AG20443 (cell line): ENCODE measurements at regions not wholly inside any gene's neighbourhood (a gene's known extent, or its start where the extent isn't known, plus 50 kb on each side); places are given as distances from the start of the nearest gene placed in this dataset.
"Not testable (repeated sequence)": the region's sequence is repeated elsewhere in the genome, so short reads cannot be mapped to it uniquely, and the experiment has no call there.

Experiments used
- DNase-seq: peaks from one replicate; pipeline ENCODE4 v3.0.0; 2012; ENCODE audit warnings: low spot score, mixed read lengths

DNA sequence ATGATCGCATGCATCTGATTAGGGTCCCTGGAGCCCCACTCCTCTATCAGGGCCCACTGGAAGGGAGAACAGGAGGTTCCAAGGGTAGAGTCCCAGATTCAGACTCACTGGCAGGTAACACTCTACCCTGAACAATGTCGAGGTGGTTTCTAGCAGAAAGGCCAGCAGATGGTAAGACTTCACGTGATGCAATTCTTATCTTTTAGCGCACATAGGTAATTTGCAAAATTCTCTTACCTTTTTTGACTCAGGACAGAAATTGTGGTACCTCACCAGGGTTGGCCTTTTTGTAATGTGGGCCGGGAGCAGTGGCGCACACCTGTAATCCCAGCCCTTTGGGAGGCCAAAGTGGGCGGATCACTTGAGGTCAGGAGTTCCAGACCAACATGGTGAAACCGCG is 228.1 kb upstream of the JARID2 start:
- DNase-seq: no peak

DNA sequence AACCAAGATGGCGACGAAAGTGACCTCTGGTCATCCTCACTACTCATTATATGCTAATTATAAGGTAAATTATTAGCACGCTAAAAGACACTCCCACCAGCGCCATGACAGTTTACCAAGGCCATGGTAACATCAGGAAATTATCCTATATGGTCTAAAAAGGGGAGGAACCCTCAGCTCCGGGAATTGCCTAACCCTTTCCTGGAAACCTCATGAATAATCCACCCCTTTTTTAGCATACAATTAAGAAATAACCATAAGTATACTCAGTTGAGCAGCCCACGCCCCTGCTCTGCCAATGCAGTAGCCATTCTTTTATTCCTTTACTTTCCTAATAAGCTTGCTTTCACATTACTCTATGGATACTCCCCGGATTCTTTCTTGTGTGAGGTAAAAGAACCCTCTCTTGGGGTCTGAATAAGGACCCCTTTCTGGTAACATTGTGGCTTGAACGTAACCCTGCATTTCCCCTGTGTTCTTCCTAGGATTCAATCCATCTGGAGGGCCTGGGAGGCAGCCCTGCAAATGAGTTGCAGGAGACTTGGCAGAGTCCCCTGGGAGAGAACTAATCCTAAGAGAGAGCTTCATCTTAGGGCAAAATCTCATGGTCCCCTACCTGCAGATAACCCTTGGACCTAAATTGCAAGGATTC is 225.6 kb upstream of the JARID2 start:
- DNase-seq: no peak

DNA sequence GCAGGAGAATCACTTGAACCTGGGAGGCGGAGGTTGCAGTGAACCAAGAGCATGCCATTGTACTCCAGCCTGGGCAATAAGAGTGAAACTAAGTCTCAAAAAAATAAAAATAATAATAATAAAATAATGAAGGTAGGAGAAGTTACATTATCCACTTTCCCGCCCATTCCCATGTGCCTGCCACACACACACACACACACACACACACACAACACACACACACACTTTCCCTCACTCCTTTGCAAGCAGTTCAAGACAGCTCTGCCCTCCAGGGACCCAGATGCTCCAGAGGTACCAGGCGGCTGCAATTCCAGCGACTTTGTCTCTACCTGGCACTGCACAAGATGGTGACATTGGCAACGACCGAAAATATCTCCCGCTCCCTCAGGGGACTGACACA is 224.8 kb upstream of the JARID2 start:
- DNase-seq: no peak

DNA sequence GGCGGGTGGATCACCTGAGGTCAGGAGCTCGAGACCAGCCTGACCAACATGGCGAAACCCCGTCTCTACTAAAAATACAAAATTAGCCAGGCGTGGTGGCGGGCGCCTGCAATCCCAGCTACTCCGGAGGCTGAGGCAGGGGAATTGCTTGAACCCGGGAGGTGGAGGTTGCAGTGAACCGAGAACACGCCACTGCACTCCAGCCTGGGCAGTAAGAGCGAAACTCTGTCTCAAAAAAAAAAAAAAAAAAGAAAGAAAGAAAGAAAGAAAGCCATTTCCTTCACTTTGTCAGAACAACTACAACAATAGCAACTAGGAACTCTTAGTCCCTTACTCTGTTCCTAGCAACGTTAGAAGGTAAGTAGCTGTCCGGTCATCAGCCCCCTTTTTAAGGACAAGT is 222.9 kb upstream of the JARID2 start:
- DNase-seq: not testable (repeated sequence)

DNA sequence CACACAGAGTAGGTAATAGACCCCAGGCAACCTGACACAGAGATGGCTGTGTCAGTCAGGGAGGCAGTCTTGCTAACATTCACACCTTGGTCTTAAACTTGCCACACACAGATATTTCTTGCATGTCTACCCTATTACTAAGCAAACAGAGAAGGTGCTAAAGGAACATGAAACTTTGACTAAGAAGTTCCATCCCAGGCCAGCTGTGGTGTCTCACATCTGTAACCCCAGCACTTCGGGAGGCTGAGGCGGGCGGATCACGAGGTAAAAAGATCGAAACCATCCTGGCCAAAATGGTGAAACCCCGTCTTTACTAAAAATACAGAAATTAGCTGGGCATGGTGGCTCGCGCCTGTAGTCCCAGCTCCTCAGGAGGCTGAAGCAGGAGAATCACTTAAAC is 222.4 kb upstream of the JARID2 start:
- no peak for DNase-seq

DNA sequence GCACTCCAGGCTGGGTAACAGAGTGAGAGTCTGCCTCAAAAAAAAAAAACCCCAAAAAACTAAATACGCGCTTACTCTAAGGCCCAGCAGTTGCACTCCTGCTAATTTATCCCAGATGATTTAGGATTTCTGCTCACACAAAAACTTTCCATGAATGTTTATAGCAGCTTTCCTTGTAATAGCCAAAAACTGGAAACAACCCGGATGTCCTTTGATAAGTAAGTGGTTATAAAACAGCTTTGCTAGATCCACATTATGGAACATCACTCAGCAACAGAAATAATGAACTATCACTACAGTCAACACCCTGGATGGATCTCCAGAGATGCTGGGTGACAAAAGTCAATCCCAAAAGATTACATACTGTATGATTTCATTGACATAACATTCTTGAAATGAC is 220.4 kb upstream of the JARID2 start:
- DNase-seq: no peak

DNA sequence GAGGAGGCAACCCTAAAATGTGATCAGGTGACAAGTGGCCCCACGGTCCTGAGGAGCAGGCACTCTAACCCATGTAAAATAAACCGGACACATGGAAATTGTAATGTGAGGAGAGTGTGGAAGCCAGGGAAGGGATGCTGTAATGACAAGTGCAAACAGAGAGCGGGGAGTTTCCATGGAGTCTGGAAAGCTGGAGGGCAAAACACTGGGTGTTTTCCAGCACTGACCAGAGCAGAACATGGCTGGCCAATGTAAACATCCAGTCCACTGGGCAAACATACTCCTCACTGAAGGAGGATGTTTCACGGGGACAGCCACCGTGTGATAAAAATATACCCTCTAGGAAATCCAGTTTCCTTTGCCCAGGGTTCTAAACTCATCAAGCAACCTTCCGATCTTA is 219.0 kb upstream of the JARID2 start:
- peak; percentile 47 for DNase-seq

DNA sequence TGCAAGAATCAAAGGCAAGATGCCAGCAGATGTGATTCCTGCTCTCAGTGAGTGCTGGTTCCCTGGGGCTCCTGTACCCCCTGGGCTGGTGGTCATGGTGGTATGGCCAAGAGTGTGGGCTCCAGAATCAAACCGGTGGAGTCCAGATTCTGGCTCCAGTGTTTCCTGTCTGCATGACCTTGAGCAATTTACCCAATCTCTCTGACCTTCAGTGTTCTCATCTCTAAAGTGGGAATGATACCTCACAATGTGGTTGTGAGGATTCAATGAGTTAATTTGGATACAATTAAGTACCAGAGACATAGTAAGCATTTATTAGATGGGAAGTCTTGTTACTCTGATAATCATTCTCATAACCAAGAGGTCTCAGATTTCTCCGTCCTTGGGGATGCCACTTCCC is 218.4 kb upstream of the JARID2 start:
- no peak for DNase-seq

DNA sequence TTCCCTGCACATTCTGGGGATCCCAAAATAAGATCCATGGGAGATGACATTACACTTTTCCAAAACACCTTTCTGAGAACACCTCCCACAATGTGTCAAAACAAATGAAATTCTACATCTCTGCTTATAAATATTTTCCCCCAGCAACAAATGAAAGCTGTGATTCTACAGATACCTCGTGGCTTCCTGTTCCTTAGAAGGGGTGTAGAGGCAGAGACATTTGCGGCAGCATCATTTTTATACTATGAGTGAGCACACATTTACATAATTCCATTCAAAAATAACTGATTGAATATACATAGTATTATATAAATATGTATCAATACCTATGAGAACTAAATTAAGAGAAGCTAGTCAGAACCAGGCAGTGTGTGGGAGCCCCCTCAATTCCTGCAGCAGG is 213.9 kb upstream of the JARID2 start:
- DNase-seq: no peak

DNA sequence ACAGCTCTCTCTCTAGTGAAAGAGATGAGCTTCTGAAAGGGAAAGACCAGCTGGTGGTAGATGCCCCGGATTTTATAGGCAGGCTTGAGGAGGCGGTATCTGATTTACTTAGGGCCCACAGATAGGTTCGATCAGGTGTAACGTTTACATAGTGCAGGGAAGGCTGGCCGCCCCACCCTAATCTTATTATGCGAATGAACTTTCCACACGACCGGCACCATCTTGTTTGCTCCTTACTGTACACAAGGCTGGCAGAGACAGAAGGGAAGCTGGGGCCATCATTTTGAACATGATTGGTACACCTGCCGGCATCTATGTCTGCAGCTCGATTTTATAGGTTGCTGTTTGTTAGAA is 212.0 kb upstream of the JARID2 start:
- DNase-seq: no peak

DNA sequence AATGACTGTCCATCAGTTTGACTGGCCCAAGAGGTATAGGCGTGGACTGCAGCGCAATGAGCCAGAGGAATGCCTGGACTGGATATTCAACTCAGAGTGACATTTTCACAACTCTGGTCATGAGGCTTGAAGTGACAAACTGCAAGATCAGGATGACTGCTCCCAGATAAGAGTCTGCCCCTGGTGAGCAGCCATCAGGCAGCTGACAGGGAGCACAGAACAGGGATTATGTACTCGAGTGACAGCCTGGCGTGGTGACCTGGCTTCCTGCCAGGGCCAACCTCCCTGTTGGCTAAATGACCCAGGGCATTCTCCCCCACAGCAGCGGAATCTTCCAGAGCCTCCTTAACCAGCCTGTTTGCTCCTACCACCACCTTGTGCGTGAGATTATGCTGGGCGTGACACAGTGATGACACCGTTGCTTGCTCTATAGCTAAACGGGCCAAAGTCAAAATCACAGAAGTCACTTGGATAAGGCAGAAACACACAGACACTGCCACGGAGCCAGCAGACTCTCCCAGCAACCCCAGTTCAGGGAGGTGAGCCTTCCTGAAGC is 209.1 kb upstream of the JARID2 start:
- DNase-seq: no peak

DNA sequence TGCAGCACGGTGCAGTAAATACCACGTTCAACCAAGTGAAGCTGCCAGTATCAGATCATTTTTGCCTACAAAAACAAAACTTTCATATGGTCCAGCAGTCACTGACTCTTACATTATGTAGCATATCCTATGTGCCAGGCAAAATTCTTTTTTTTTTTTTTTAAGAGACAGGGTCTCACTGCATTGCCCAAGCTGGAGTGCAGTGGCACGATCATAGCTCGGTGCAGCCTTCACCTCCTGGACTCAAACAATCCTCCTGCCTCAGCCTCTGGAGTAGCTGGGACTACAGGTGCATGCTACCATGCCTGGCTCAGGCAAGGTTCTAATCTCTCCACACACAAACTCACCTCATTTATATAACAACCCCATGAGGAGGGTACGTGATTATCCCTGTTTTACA is 208.6 kb upstream of the JARID2 start:
- no peak for DNase-seq

DNA sequence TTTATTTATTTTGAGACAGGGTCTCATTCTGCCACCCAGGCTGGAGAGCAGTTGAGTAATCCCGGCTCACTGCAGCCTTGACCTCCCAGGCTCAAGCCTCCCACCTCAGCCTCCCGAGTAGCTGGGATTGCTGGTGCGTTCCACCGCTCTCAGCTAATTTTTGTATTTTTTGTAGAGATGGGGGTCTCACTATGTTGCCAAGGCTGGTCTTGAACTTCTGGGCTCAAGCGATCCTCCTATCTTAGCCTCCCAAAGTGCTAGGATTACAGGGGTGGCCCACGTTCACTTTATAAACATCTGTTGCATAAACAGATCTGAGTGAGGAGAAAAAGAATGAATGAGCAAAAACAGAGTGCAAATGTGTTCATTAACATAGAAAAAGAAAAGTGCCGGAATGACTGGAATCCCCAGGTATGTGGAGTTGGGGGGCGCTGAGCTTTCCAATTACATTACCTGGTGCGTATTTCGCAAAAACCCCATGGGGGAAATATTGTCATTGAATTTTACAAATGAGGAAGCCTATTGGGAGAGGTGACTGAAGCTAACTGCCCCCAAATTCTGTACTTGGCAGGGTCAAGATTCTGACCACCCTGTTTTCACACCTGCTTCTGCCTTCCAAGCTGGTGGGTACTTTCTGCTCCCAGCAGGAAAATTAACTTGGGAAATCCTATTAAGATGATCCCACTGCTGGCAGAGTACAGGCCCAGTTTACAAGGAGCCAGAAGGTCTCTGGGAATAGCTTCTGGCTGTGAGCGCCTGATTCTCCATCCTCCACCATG is 207.7 kb upstream of the JARID2 start:
- no peak for DNase-seq

DNA sequence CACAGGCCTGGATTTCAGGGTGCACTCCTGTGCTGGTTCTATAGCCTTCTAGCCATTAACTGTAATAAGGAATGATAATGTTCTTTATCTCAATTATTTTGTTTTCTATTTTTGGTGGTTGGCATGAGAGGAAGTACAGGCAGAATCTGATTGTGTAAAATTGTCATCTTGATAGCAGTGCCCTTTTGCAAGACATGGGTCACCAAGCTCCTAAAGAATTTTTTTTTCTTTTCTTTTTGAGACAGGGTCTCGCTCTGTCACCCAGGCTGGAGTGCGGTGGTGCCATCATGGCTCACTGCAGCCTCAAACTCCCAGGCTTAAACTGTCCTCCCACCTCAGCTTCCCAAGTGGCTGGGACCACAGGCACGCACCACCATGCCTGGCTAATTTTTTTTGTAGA is 206.7 kb upstream of the JARID2 start:
- DNase-seq: no peak

DNA sequence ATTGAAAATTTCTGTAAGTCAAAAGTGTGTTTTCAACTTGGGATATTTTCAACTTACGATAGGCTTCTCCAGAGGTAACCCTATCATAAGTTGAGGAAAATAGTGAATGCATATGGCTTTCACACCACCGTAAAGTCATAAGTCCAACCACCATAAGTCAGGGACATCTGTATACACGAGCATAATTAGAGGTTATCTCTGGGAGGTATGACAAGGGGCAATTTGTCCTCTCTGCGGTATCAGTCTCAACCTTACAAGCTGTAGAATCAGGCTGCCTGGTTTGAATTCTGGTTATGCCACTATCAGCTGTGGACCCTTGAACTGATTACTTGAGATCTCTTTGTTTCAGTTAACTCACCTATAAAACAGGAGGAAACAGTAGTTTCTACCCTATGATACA is 202.9 kb upstream of the JARID2 start:
- no peak for DNase-seq

DNA sequence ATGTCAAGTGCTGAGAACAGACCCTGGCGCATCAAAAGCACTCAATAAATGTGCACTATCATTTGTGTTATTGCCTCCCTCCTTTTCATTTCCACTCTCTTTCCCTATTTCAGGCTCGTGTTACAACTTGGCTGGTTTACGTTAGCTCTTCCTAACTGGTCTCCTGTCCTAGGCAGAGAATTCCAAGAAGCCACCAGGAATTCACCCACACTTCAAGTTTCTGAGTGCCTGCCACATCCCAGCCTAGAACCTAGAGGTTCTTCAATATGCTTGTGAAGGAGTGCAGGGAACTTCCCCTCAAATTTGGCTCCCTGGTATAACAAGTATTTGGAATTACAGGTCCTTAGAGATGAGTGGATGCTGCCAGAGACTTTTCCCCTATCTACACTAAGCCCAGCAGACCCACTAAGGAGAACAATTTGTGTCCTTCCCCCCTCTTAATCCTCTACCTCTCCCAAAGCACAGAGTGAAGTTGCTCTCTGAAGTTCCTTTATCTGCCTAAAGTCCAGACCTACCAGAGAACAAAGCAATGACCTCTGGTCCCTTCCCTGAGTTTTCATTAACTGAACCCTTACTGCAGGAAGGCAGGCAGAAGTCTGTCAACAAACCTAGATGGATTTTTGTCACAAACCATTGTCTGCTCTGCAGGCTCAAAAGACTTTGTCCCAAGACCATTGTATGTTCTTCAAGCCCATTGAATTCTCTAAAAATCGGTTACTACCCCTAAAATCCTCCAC is 201.6 kb upstream of the JARID2 start:
- DNase-seq: no peak

DNA sequence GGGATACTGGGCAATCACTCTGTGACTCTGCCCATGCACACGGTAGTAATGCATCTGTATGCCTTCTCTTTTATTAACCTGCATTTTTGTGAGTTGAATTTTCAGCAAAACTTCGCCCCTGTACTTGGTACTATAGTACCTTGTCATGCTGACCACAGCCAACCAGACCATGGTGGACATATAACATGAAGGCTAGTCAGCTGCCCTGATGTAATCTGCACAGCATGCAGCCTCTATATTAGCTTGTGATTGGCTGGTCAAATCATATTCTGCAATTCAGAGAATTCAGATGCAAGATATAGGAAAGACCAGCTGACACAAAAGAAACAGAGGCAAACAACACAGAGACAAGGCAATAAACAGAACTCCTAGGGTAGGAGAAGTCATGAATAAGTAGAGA is 200.9 kb upstream of the JARID2 start:
- no peak for DNase-seq

DNA sequence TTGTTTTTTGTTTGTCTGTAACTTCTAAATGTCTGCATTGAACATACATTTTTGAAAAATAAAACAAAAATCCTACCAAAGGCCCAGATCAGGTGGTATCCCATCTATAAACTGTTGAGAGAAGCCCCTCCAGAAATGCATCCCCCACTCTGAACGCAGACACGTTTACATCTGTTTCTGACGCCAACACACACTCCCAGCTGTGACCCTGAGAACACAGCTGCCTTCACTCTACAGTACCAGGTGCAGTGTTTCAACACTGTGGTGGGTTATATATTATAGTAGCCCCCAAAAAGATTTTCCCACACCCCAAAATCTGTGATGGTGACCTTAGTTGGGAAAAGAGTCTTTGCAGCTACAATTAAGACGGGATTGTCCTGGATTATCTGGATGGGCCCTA is 199.1 kb upstream of the JARID2 start:
- no peak for DNase-seq

DNA sequence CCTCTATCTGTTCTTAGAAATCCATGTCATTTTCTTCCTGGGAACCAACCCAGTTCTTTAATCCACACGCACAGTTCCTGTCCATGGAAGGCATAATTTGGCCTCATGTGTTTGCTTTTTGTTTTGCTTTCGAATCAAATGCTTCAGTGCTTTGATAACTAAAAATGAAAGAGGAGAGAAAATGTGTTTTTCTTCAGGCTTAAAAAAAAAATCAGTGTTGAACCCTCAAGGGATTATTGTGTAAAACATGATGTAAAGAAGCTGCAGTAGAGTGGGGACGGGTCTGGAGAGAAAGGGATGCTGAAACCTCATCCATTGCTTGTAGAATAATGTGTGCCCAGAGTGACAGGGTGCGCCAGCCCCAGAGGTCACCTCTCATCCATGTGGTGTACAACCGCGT is 197.5 kb upstream of the JARID2 start:
- DNase-seq: no peak

DNA sequence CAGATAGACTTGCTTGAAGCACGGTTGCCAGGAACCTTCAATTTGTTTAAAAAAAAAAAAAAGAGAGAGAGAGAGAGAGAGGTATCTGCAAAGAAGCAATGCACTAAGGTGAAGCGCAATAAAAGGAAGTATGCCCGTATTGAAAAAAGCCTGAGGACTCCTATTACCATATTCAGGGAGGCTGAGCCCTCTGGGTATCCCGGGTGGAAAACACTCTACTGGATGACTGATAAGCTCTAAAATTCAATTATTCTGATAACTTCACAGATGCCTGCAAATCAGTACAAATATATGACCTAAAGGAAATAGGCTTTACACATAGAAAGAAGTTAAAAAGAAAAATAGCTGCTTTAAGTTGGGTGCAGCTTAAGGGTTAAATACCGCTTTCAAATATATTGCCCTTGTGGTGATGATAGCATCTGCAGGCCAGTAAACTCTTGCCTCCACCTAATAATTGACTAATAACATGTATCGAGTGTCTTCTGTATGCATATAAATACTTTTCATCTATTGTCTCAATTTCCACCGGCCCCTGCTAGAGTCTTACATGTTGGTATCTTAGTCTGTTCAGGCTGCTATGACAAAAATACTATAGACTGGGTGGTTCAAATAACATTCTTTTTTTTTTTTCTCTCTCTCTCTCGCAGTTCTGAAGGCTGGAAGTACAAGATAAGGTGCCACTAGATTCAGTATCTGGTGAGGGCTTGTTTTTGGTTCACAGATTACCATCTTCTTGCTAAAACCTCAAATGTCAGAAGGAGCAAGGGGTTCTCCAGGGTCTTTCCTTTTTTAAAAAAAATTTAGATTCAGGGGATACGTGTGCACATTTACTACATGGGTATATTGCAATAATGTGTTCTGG is 187.4 kb upstream of the JARID2 start:
- DNase-seq: no peak

DNA sequence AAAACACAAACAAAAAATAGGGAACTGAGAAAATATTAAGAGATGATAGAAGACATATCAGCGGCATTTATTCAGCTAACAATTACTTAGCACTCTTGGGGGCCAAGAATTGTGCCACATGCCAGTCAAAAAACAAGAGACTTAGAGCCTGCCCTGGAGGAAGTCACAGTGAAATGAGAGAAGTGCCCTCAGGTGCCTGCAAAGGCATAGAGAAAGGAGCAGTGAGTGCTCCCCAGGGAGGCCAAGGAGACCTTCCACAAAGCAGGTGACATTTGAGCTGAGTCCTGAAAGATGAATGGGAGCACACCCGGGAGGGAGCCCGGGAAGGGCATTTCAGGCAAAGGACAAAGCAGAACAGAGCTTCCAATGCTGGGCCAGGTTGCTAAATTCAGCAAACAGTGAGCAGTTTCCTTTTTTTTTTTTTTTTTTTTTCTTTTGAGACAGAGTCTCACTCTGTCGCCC is 184.7 kb upstream of the JARID2 start:
- DNase-seq: no peak

DNA sequence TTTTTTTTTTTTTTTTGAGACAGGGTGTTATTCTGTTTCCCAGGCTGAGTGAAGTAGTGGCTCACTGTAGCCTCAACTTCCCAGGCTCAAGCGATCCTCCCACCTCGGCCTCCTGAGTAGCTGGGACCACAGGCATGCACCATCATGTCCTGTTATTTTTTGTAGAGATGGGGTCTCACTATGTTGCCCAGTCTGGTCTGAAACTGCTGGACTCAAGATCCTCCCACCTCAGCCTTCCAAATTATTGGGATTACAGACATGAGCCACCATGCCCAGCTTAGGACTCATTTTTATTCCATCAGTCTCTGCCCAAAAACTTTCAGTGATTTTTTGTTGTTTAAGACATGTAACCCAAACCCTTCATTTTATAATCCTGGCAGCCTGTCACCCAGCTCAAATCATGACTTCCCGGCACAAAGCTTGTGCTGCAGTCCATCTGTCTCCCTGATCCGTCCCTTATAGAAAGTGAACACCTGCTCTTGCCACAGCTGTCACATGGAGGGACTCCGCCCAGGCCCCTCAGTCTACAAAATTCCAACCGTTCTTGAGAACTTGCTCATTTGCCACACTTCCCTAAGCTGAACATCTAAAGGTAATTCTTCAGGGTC is 183.9 kb upstream of the JARID2 start:
- no peak for DNase-seq
